Lower leg skin (tissue), 3 donors: ENCODE measurements at regions not wholly inside any gene's neighbourhood (a gene's known extent, or its start where the extent isn't known, plus 50 kb on each side); places are given as distances from the start of the nearest gene placed in this dataset.

Experiments
- POLR2A ChIP-seq, 2 donors: fragments of 450-650 bp; IDR thresholded peaks; one replicate each; pipeline ENCODE4 v1.6.1; 2016 to 2017; ENCODE audit warnings: antibody characterized with exemption in 2 of 2, mild to moderate bottlenecking in 1 of 2, moderate library complexity in 1 of 2
- TF ChIP-seq, protein P1 (sequence below), 3 donors: fragments of 450-650 bp; IDR thresholded peaks; one replicate each; pipeline ENCODE4 v1.5.1; 2016; ENCODE audit warnings: antibody characterized with exemption in 3 of 3, mild to moderate bottlenecking in 3 of 3, moderate library complexity in 2 of 3

GRCh38 chr6:71481801-71482200 lies 193.2 kb downstream of the OGFRL1 start:
- TF ChIP-seq, protein P1, sequence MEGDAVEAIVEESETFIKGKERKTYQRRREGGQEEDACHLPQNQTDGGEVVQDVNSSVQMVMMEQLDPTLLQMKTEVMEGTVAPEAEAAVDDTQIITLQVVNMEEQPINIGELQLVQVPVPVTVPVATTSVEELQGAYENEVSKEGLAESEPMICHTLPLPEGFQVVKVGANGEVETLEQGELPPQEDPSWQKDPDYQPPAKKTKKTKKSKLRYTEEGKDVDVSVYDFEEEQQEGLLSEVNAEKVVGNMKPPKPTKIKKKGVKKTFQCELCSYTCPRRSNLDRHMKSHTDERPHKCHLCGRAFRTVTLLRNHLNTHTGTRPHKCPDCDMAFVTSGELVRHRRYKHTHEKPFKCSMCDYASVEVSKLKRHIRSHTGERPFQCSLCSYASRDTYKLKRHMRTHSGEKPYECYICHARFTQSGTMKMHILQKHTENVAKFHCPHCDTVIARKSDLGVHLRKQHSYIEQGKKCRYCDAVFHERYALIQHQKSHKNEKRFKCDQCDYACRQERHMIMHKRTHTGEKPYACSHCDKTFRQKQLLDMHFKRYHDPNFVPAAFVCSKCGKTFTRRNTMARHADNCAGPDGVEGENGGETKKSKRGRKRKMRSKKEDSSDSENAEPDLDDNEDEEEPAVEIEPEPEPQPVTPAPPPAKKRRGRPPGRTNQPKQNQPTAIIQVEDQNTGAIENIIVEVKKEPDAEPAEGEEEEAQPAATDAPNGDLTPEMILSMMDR (IDR thresholded peaks at IDR 0.05): no peak
- TF ChIP-seq POLR2A (IDR thresholded peaks at IDR 0.05): no peak
